VCaP (cell line): ENCODE measurements at regions not wholly inside any gene's neighbourhood (a gene's known extent, or its start where the extent isn't known, plus 50 kb on each side); places are given as distances from the start of the nearest gene placed in this dataset.

Experiments
- H3K27ac ChIP-seq: fragments of 450-650 bp; 2 replicates; pipeline ENCODE4 v1.5.1; 2017
- CTCF ChIP-seq: fragments of 450-650 bp; conservative IDR thresholded peaks from 2 replicates; pipeline ENCODE4 v1.5.1; 2017; ENCODE audit warnings: mild to moderate bottlenecking, moderate library complexity

DNA sequence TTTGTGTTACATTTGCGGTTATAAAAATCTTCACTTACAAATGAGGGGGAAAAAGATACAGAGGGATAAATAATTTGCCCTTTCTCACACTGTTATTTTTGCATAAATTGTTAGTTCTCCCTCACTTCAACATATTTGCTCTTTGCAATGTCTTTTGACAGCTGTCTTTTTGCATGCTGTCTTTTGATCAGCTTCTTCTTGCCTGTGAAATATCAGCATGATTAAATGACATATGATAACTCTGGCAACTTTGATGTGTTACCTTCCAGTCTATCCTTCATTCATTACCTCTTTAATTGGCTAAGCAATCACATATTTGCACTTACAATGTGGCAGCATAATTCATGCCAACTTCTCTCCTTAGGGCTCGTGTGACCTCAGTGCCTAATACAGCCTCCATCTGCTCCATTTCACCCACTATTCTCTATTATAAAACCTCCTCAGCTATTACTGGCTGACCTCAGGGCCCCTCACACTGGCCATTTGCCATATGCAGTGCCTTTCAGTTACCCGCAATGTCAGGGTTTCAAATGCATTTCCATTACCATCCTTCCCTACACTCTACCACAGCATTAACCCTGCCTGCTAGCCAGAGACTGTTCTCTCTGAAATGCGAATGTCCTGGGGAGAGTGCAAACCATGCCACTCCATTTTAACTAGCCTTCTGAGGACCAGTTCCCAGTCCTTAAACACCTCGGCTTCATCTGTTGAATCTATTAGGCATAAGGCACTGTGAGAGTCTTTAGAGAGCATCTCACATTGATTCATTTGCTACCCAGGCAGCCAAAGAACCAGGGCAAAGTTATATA, 1056.6 kb upstream of the CHAC2 start:
- no peak for TF ChIP-seq CTCF
- no peak overlapping the region for H3K27ac ChIP-seq

- no peak for TF ChIP-seq CTCF
- H3K27ac ChIP-seq = no peak overlapping the region
These were observed 1063.4 kb upstream of the CHAC2 start for GRCh38 chr2:52704251-52704650.

DNA sequence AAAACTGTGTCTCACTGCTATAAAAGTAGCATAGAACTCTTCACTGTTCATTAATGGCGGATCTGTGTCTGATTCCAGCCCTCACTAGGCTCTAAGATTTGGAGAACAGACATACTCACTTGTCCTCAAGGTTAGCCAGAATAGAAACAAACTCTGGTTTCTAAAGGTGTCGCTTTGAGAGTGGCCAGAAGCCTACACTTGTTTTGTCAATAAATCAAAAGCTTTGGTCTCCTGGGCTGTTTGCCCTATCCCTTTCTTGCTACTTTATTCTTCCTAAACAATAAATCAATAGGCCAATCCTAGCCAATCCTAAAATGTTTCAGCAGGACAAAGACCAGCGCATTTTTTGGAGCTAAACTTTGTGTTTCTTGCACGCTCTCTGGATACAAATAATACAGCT, 1064.6 kb upstream of the CHAC2 start:
- no peak overlapping the region for H3K27ac ChIP-seq
- no peak for TF ChIP-seq CTCF

GRCh38 chr2:52698408-52698807, 1069.2 kb upstream of the CHAC2 start:
- TF ChIP-seq CTCF = no peak
- H3K27ac ChIP-seq = no peak overlapping the region

DNA sequence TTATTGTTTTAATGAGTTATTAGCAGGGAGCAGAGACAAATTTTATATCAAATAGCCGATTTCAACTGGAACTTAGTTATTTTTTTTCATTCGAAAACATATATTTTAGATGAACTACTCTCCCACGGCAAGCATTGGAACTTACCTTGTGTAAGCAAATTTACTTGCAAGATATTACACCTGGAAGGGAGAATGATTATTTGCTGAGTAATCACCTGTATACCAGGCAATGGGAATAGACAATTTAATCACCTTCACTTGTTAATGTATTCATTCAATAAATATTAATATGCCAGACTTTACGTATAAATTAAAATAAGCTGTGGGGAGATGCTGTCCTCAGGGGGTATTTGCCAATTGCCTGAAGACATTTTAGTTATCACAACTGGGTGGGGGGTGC, 1069.9 kb upstream of the CHAC2 start:
- H3K27ac ChIP-seq = no peak overlapping the region
- no peak for TF ChIP-seq CTCF

GRCh38 chr2:52695731-52696130, 1071.9 kb upstream of the CHAC2 start:
- no peak for TF ChIP-seq CTCF
- no peak overlapping the region for H3K27ac ChIP-seq

GRCh38 chr2:52686935-52687334, 1080.7 kb upstream of the CHAC2 start:
- no peak for TF ChIP-seq CTCF
- H3K27ac ChIP-seq = no peak overlapping the region
